Left kidney (tissue), 1 donor: ENCODE measurements at regions not wholly inside any gene's neighbourhood (a gene's known extent, or its start where the extent isn't known, plus 50 kb on each side); places are given as distances from the start of the nearest gene placed in this dataset.

Experiments
- DNase-seq: peaks from one replicate; pipeline ENCODE4 v3.0.0-alpha.2; 2013

DNA sequence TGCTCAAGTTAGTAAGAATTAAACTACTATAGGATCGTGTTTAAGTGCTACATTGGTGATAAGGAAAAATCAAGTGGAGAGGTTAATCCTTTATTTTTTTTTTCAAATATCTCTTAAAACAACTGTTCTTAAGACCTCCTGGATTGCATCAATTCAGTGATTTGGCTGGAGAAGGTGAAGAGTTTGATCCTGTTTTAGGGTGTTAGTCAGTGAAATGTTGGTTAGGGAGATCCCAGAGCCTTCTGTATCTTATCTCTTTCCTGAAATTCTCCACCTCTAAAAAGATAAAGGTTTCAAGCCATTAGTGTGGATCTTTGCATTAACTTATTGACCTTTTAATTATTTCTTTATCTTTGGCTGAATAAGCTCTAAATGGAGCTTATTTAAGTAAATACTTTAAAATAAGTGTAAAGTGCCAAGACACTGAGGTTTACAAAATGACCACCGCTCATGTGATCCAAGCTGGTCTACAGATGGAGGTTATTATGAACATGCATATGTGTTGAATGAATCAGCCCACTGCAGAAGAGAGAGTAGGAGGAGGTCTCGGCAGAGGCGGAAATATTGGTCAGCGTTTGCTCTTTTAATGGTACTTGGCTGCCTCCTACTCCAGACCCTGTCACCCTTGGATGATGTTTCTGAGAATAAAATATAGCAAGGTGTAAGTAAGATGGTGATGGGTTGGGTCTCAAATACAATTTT is 51.8 kb upstream of the BMPER start:
- DNase-seq, result no peak

GRCh38 chr7:33854178-33854577 is 51.2 kb upstream of the BMPER start:
- no peak for DNase-seq

GRCh38 chr7:33854801-33855350 is 50.5 kb upstream of the BMPER start:
- no peak for DNase-seq
